Endothelial cell of umbilical vein (primary cell): ENCODE measurements at regions not wholly inside any gene's neighbourhood (a gene's known extent, or its start where the extent isn't known, plus 50 kb on each side); places are given as distances from the start of the nearest gene placed in this dataset.

Experiments
- BruUV-seq: library from RNA; stranded (reverse); fragments of 400-500 nt; replicated peaks from 2 replicates; lab custom pipeline; 2021; lab: Mats Ljungman, UMichigan
- CTCF ChIA-PET: fragments of 300-600, 350-600 bp; sonication (Branson Sonifier 250); formaldehyde crosslinking; loops from one replicate; lab custom pipeline; 2021; ENCODE audit warnings: antibody characterized with exemption, inconsistent platforms; lab: Charles Lee
- POLR2A ChIA-PET: fragments of 300-600, 350-600 bp; sonication (Branson Sonifier 250); formaldehyde crosslinking; loops from one replicate; lab custom pipeline; 2021; ENCODE audit warnings: antibody characterized with exemption, inconsistent platforms; lab: Charles Lee
- DNase-seq: peaks from one replicate; pipeline ENCODE4 v3.0.0-alpha.2; 2011; ENCODE audit warnings: low read depth, low spot score
- FAIRE-seq: peaks from 2 replicates; lab custom pipeline; 2011; peaks lifted over from hg19 to GRCh38; lab: Jason Lieb, UNC
- H2AFZ ChIP-seq: 2 replicates; pipeline ENCODE4 v1.6.0; 2012; ENCODE audit warnings: low read depth, low read length, control low read depth, inconsistent platforms
- H3K27ac ChIP-seq: 2 replicates; pipeline ENCODE4 v1.5.1; 2011; ENCODE audit warnings: low read depth, mild to moderate bottlenecking, control low read depth, low read length, moderate library complexity; ENCODE audit not compliant: insufficient read depth
- H3K27me3 ChIP-seq, 2 experiments: 2 replicates each; pipeline versions ENCODE4 v1.6.0 to v1.6.1; 2011; ENCODE audit warnings: low read length in 2 of 2, mixed read lengths in 1 of 2; ENCODE audit not compliant: control insufficient read depth in 2 of 2, insufficient read depth in 2 of 2
- H3K36me3 ChIP-seq, 2 experiments: 2 replicates in 1 of 2; 3 replicates in 1 of 2; pipeline ENCODE4 v1.5.1; 2011; ENCODE audit warnings: low read length in 2 of 2, mild to moderate bottlenecking in 1 of 2, moderate library complexity in 1 of 2; ENCODE audit not compliant: control insufficient read depth in 2 of 2, insufficient read depth in 2 of 2; ENCODE audit errors: extremely low read depth in 1 of 2
- H3K4me1 ChIP-seq: 3 replicates; pipeline ENCODE4 v1.5.1; 2011; ENCODE audit warnings: mild to moderate bottlenecking, low read length; ENCODE audit not compliant: control insufficient read depth, insufficient read depth; ENCODE audit errors: extremely low read depth
- H3K4me2 ChIP-seq: 2 replicates; pipeline ENCODE4 v1.6.1; 2011; ENCODE audit warnings: low read length, control low read depth, mixed read lengths; ENCODE audit not compliant: insufficient read depth
- H3K4me3 ChIP-seq, 3 experiments: fragments of 200-600 bp in 1 of 3; sonication (generic), shearing (Covaris generic) in 1 of 3; replicated peaks in 1 of 3; 2 replicates each; pipeline ENCODE4 v1.5.1; 2011 to 2016; ENCODE audit warnings: control low read depth in 3 of 3, low read length in 3 of 3, mild to moderate bottlenecking in 2 of 3, inconsistent platforms in 1 of 3, low read depth in 1 of 3, moderate library complexity in 1 of 3; ENCODE audit not compliant: insufficient read depth in 1 of 3
- H3K79me2 ChIP-seq: 2 replicates; pipeline ENCODE4 v1.6.0; 2012; ENCODE audit warnings: low read length, inconsistent platforms; ENCODE audit not compliant: control insufficient read depth, insufficient read depth
- H3K9ac ChIP-seq: replicated peaks from 2 replicates; pipeline ENCODE3; 2011; ENCODE audit warnings: low read length, control low read depth; ENCODE audit not compliant: insufficient read depth; ENCODE audit errors: extremely low read depth
- H3K9me1 ChIP-seq: replicated peaks from 3 replicates; pipeline ENCODE4 v1.6.0; 2011; ENCODE audit warnings: mild to moderate bottlenecking, low read length; ENCODE audit not compliant: control insufficient read depth, insufficient read depth; ENCODE audit errors: extremely low read depth
- H3K9me3 ChIP-seq: replicated peaks from 2 replicates; pipeline ENCODE4 v1.5.1; 2012; ENCODE audit warnings: low read length, inconsistent platforms; ENCODE audit not compliant: control insufficient read depth, insufficient read depth
- H4K20me1 ChIP-seq: replicated peaks from 2 replicates; pipeline ENCODE3; 2011; ENCODE audit warnings: mild to moderate bottlenecking, low read length; ENCODE audit not compliant: control insufficient read depth, insufficient read depth; ENCODE audit errors: extremely low read depth
- CTCF ChIP-seq, 2 donors: IDR thresholded peaks; 1 replicate in 1 of 2; 2 replicates in 1 of 2; pipeline ENCODE4 v1.5.1; 2011; ENCODE audit warnings: low read length in 2 of 2, mild to moderate bottlenecking in 2 of 2, moderate library complexity in 2 of 2, control low read depth in 1 of 2, inconsistent platforms in 1 of 2, low read depth in 1 of 2; ENCODE audit not compliant: insufficient read depth in 1 of 2; ENCODE audit errors: extremely low read depth in 1 of 2
- EZH2 ChIP-seq: IDR thresholded peaks from 2 replicates; pipeline ENCODE4 v1.6.1; 2012; ENCODE audit warnings: borderline replicate concordance, low read depth, mild to moderate bottlenecking, moderate library complexity, low read length, inconsistent platforms; ENCODE audit not compliant: severe bottlenecking
- FOS ChIP-seq: IDR thresholded peaks from 2 replicates; pipeline ENCODE4 v1.6.1; 2011; ENCODE audit warnings: mild to moderate bottlenecking, low read length, moderate library complexity, borderline replicate concordance; ENCODE audit not compliant: insufficient read depth
- GATA2 ChIP-seq: IDR thresholded peaks from 2 replicates; pipeline ENCODE4 v1.7.0; 2011; ENCODE audit warnings: low read depth, mild to moderate bottlenecking, moderate library complexity, mixed read lengths, low read length; ENCODE audit not compliant: insufficient read length, insufficient read depth
- JUN ChIP-seq: IDR thresholded peaks from 2 replicates; pipeline ENCODE4 v1.6.1; 2011; ENCODE audit warnings: borderline replicate concordance, low read depth; ENCODE audit not compliant: insufficient read length, insufficient read depth
- MAX ChIP-seq: IDR thresholded peaks from 2 replicates; pipeline ENCODE4 v1.6.1; 2011; ENCODE audit not compliant: insufficient read depth, insufficient read length
- MYC ChIP-seq: IDR thresholded peaks from one replicate; pipeline ENCODE4 v1.6.1; 2011; ENCODE audit warnings: mild to moderate bottlenecking, low read depth, low read length
- POLR2A ChIP-seq: IDR thresholded peaks from 2 replicates; pipeline ENCODE4 v1.6.1; 2012; ENCODE audit warnings: low read depth, mild to moderate bottlenecking, control low read depth, low read length
- POLR2AphosphoS5 ChIP-seq: IDR thresholded peaks from 2 replicates; pipeline ENCODE4 v1.6.1; 2012; ENCODE audit warnings: low read depth, mild to moderate bottlenecking, control low read depth, low read length, moderate library complexity; ENCODE audit not compliant: insufficient read depth
- dilution Hi-C: fragments of 300-500 bp; cut with MboI; formaldehyde crosslinking; loops from one replicate; pipeline ENCODE4 v1.15.0; 2019; ENCODE audit warnings: low sequenced_read_pairs; ENCODE audit not compliant: extremely low pct_ligation_motif_present
- intact Hi-C: fragments of 100-400 bp; cut with micrococcal nuclease; formaldehyde crosslinking; loops from one replicate; pipeline ENCODE4 v1.10.0; 2022

GRCh38 chr10:2610946-2611345 lies 456.4 kb upstream of the PFKP start:
- CTCF ChIA-PET = no interaction called here
- dilution Hi-C loops = no loop called here
- FAIRE-seq = no peak

GRCh38 chr10:2604891-2605290 lies 462.5 kb upstream of the PFKP start:
- dilution Hi-C loops = no loop called here
- H3K79me2 ChIP-seq = no peaks in the 10 kb centered on the region
- H3K4me1 ChIP-seq = no peaks in the 10 kb centered on the region
- H3K9me1 ChIP-seq = no peaks in the 10 kb centered on the region
- no peaks in the 10 kb centered on the region for H3K27me3 ChIP-seq
- H3K4me3 ChIP-seq = no peak overlapping the region
- H3K9me3 ChIP-seq = peaks cover 5% of the 10 kb centered on the region
- H4K20me1 ChIP-seq = no peaks in the 10 kb centered on the region
- H3K27ac ChIP-seq = no peak overlapping the region
- H3K36me3 ChIP-seq = no peaks in the 10 kb centered on the region
- CTCF ChIA-PET = no interaction called here
- POLR2A ChIA-PET = no interaction called here
- H2AFZ ChIP-seq = no peak overlapping the region
- TF ChIP-seq MYC = no peak
- TF ChIP-seq POLR2A = no peak
- no peak for TF ChIP-seq MAX
- TF ChIP-seq GATA2 = no peak
- no peak for TF ChIP-seq JUN
- TF ChIP-seq EZH2 = no peak
- TF ChIP-seq CTCF (IDR thresholded peaks at IDR 0.05; ENCODE audit: extremely low read depth in 1 of 2, insufficient read depth in 1 of 2, low read depth in 1 of 2, low read length in 2 of 2) = no peak
- no peak for TF ChIP-seq POLR2AphosphoS5
- no peak for TF ChIP-seq FOS
- no TSS peak for BruUV-seq
- intact Hi-C loops = no loop called here
- no peak overlapping the region for H3K9ac ChIP-seq
- H3K4me2 ChIP-seq = no peak overlapping the region
- no peak for DNase-seq
- FAIRE-seq = no peak

More at GRCh38 chr10:2610946-2611345, 456.4 kb upstream of the PFKP start:
- Histone ChIP-seq H3K9me3 (peaks cover 8% of the 10 kb centered on the region), H3K4me1 (no peaks in the 10 kb centered on the region), H4K20me1 (no peaks in the 10 kb centered on the region), H3K4me3 (no peak overlapping the region), H3K9ac (no peak overlapping the region), H3K4me2 (no peak overlapping the region), H3K36me3 (no peaks in the 10 kb centered on the region), H3K27ac (no peak overlapping the region), H3K9me1 (no peaks in the 10 kb centered on the region), H3K79me2 (no peaks in the 10 kb centered on the region), H3K27me3 (no peaks in the 10 kb centered on the region), H2AFZ (no peak overlapping the region)
- intact Hi-C loops = no loop called here
- no TSS peak for BruUV-seq
- TF ChIP-seq FOS (no peak), POLR2AphosphoS5 (no peak), MYC (no peak), POLR2A (no peak), CTCF (IDR thresholded peaks at IDR 0.05; ENCODE audit: extremely low read depth in 1 of 2, insufficient read depth in 1 of 2, low read depth in 1 of 2, low read length in 2 of 2) (no peak)
- no peak for DNase-seq
- POLR2A ChIA-PET = no interaction called here
